OCI-LY7 (cell line): ENCODE measurements at regions not wholly inside any gene's neighbourhood (a gene's known extent, or its start where the extent isn't known, plus 50 kb on each side); places are given as distances from the start of the nearest gene placed in this dataset.

Source experiments
- BruUV-seq: library from RNA; stranded (reverse); fragments of 400-500 nt; replicated peaks from 2 replicates; lab custom pipeline; 2021; lab: Mats Ljungman, UMichigan
- CTCF ChIA-PET: fragments of 300-600 bp; sonication (Branson Sonifier 250); formaldehyde crosslinking; loops from one replicate; lab custom pipeline; 2022; ENCODE audit warnings: antibody characterized with exemption; ENCODE audit not compliant: unreplicated experiment; lab: Charles Lee
- POLR2A ChIA-PET: fragments of 300-600 bp; sonication (Branson Sonifier 250); formaldehyde crosslinking; loops from one replicate; lab custom pipeline; 2022; ENCODE audit warnings: antibody characterized with exemption; lab: Charles Lee
- DNase-seq: peaks from one replicate; pipeline ENCODE4 v3.0.0-alpha.2; 2015; ENCODE audit warnings: low spot score
- H2AFZ ChIP-seq: fragments of 200-600 bp; sonication (generic), shearing (Covaris generic); 2 replicates; pipeline ENCODE4 v1.6.1; 2014; ENCODE audit warnings: mild to moderate bottlenecking, antibody characterized with exemption, low read length, moderate library complexity
- H3K27ac ChIP-seq: fragments of 200-600 bp; sonication (generic); 2 replicates; pipeline ENCODE4 v1.5.1; 2014; ENCODE audit warnings: mixed run types, low read depth, mild to moderate bottlenecking, moderate library complexity, low read length, inconsistent platforms; ENCODE audit not compliant: poor library complexity, severe bottlenecking
- H3K36me3 ChIP-seq: fragments of 200-600 bp; sonication (generic); 2 replicates; pipeline ENCODE4 v1.6.1; 2014; ENCODE audit warnings: mild to moderate bottlenecking, antibody characterized with exemption, low read length, moderate library complexity, mixed read lengths; ENCODE audit not compliant: insufficient read depth
- H3K4me1 ChIP-seq: fragments of 200-600 bp; sonication (generic); 2 replicates; pipeline ENCODE4 v1.5.1; 2014; ENCODE audit warnings: mild to moderate bottlenecking, low read length; ENCODE audit not compliant: insufficient read depth, poor library complexity, severe bottlenecking
- H3K4me2 ChIP-seq: fragments of 200-600 bp; sonication (generic); 2 replicates; pipeline ENCODE4 v1.6.1; 2014; ENCODE audit warnings: mild to moderate bottlenecking, low read length
- H3K4me3 ChIP-seq: fragments of 200-600 bp; sonication (generic); 2 replicates; pipeline ENCODE4 v1.5.1; 2014; ENCODE audit warnings: mild to moderate bottlenecking, low read depth, low read length; ENCODE audit not compliant: poor library complexity, severe bottlenecking
- H3K79me2 ChIP-seq: fragments of 200-600 bp; sonication (generic); 2 replicates; pipeline ENCODE4 v1.6.1; 2016; ENCODE audit warnings: low read depth, mild to moderate bottlenecking, low read length, moderate library complexity, mixed read lengths; ENCODE audit not compliant: insufficient read depth
- H3K9me2 ChIP-seq: fragments of 200-600 bp; sonication (generic); 2 replicates; pipeline ENCODE4 v1.6.1; 2016; ENCODE audit warnings: mild to moderate bottlenecking, low read length, mixed read lengths; ENCODE audit not compliant: insufficient read depth
- H3K9me3 ChIP-seq: fragments of 200-600 bp; sonication (generic); 2 replicates; pipeline ENCODE4 v1.6.1; 2014; ENCODE audit warnings: mild to moderate bottlenecking, mixed run types, low read length, mixed read lengths
- H4K20me1 ChIP-seq: fragments of 200-600 bp; sonication (generic); 2 replicates; pipeline ENCODE4 v1.6.1; 2014; ENCODE audit warnings: mild to moderate bottlenecking, antibody characterized with exemption, low read length, moderate library complexity, mixed read lengths; ENCODE audit not compliant: insufficient read depth
- CTCF ChIP-seq: fragments of 200-600 bp; sonication (generic); conservative IDR thresholded peaks from 2 replicates; pipeline ENCODE4 v1.5.1; 2014; ENCODE audit warnings: mild to moderate bottlenecking, antibody characterized with exemption, low read length, moderate library complexity, mixed read lengths
- EZH2phosphoT487 ChIP-seq: fragments of 200-600 bp; sonication (generic); IDR thresholded peaks from 2 replicates; pipeline ENCODE4 v1.6.1; 2018; ENCODE audit warnings: low read depth, borderline replicate concordance, mild to moderate bottlenecking, mixed run types, antibody characterized with exemption, low read length, moderate library complexity, mixed read lengths
- intact Hi-C: fragments of 100-400 bp; cut with micrococcal nuclease; formaldehyde crosslinking; loops from one replicate; pipeline ENCODE4 v1.10.0; 2022; ENCODE audit not compliant: unreplicated experiment

GRCh38 chr11:106403751-106404150 lies 326.3 kb downstream of the AASDHPPT start:
- H3K79me2 ChIP-seq: no peaks in the 10 kb centered on the region
- TF ChIP-seq CTCF (no peak), EZH2phosphoT487 (no peak)
- no peaks in the 10 kb centered on the region for H3K9me2 ChIP-seq
- CTCF ChIA-PET: no interaction called here
- no peaks in the 10 kb centered on the region for H3K36me3 ChIP-seq
- H3K4me3 ChIP-seq: no peak overlapping the region
- no peaks in the 10 kb centered on the region for H3K9me3 ChIP-seq
- BruUV-seq: no TSS peak
- DNase-seq: no peak
- intact Hi-C loops: no loop called here
- H2AFZ ChIP-seq: no peak overlapping the region
- POLR2A ChIA-PET: no interaction called here
- no peak overlapping the region for H3K4me2 ChIP-seq
- no peaks in the 10 kb centered on the region for H4K20me1 ChIP-seq
- H3K27ac ChIP-seq: no peak overlapping the region
- H3K4me1 ChIP-seq: no peaks in the 10 kb centered on the region

GRCh38 chr11:106409222-106409621 lies 331.8 kb downstream of the AASDHPPT start:
- no peaks in the 10 kb centered on the region for H4K20me1 ChIP-seq
- BruUV-seq: no TSS peak

GRCh38 chr11:106409671-106410070 lies 332.2 kb downstream of the AASDHPPT start:
- no peak for DNase-seq
- H3K4me2 ChIP-seq: no peak overlapping the region
- no peaks in the 10 kb centered on the region for H3K9me3 ChIP-seq
- no peaks in the 10 kb centered on the region for H3K9me2 ChIP-seq
- ChIA-PET POLR2A (no interaction called here), CTCF (no interaction called here)
- no peaks in the 10 kb centered on the region for H3K4me1 ChIP-seq
- H3K4me3 ChIP-seq: no peak overlapping the region
- H3K36me3 ChIP-seq: no peaks in the 10 kb centered on the region
- no peak overlapping the region for H2AFZ ChIP-seq
- intact Hi-C loops: no loop called here
- no peaks in the 10 kb centered on the region for H4K20me1 ChIP-seq
- BruUV-seq: no TSS peak
- H3K79me2 ChIP-seq: no peaks in the 10 kb centered on the region
- no peak overlapping the region for H3K27ac ChIP-seq
- TF ChIP-seq CTCF (no peak), EZH2phosphoT487 (no peak)

More at GRCh38 chr11:106409222-106409621, 331.8 kb downstream of the AASDHPPT start:
- Histone ChIP-seq H3K9me3 (no peaks in the 10 kb centered on the region), H3K36me3 (no peaks in the 10 kb centered on the region), H2AFZ (no peak overlapping the region), H3K4me1 (no peaks in the 10 kb centered on the region), H3K79me2 (no peaks in the 10 kb centered on the region), H3K9me2 (no peaks in the 10 kb centered on the region), H3K4me2 (no peak overlapping the region), H3K27ac (no peak overlapping the region), H3K4me3 (no peak overlapping the region)
- DNase-seq: no peak
- no peak for TF ChIP-seq EZH2phosphoT487
- ChIA-PET POLR2A (no interaction called here), CTCF (no interaction called here)
- intact Hi-C loops: no loop called here
